IPS-11a (cell line): ENCODE measurements at regions not wholly inside any gene's neighbourhood (a gene's known extent, or its start where the extent isn't known, plus 50 kb on each side); places are given as distances from the start of the nearest gene placed in this dataset.
"Not testable (repeated sequence)": the region's sequence is repeated elsewhere in the genome, so short reads cannot be mapped to it uniquely, and the experiment has no call there.

Source experiments
- H3K4me3 ChIP-seq: one replicate; pipeline ENCODE4 v1.5.1; 2013; ENCODE audit warnings: low read depth, low read length, control low read depth

DNA sequence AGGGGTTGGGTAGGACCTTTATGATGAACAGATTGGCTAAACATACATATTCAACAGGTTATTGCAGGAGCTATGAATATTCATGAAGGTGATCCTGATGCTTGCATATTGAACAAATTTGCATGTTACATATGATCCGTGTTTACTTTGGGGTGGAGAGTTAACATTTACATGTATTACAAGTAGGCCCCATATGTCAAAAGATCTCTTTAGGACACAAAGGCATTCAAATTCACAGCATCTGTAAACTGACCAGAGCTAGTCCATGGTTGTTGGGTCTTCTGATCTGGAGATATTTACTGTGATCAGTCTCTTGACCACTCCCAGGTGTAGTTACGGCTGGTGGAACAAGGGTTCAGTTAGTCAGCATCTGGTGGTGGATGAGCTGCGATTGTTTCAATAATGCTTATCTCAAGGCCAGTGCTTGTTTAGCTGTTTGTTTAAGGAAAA lies 80.4 kb downstream of the PMAIP1 start:
- no peak overlapping the region for H3K4me3 ChIP-seq

DNA sequence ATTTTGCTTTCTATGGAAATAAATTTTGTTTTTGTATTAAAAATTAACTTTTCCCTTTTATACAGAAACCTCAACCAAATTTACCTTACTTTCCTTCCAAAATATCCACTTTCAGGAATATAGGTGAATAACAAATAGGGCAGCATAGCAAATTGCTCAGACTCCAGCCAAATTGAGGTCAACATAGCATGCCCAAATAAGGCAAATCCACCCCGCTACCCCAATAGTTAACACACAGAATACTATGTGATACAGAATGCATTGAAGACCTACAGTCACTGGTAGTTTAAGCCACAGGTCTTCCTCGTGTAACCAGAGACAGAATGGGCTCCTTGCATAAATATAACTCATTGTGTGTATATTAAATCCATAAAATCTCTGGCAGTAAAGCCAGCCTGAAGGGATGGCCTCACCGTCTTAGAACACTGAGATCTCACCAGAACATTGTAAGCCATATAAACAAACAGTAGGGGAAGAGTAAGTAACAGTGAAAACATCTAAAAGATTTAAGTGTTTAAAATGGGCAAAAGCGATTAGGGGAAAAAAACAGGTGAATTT lies 72.2 kb downstream of the PMAIP1 start:
- H3K4me3 ChIP-seq: no peak overlapping the region

DNA sequence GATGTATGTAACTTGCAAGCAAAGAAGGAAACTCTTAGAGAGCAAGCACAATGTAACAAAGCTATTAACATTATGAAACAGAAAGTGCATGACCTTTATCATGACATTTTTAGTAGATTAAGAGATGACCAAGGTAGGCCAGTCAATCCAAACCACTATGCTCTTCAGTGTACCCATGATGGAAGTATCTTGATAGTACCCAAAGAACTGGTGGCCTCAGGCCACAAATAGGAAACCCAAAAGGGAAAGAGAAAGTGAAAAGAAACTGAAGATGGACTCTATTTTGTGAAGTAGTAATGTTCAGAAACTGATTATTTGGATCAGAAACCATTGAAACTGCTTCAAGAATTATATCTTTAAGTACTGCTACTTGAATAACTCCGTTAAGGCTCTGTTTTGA lies 71.3 kb downstream of the PMAIP1 start:
- not testable (repeated sequence) for H3K4me3 ChIP-seq

DNA sequence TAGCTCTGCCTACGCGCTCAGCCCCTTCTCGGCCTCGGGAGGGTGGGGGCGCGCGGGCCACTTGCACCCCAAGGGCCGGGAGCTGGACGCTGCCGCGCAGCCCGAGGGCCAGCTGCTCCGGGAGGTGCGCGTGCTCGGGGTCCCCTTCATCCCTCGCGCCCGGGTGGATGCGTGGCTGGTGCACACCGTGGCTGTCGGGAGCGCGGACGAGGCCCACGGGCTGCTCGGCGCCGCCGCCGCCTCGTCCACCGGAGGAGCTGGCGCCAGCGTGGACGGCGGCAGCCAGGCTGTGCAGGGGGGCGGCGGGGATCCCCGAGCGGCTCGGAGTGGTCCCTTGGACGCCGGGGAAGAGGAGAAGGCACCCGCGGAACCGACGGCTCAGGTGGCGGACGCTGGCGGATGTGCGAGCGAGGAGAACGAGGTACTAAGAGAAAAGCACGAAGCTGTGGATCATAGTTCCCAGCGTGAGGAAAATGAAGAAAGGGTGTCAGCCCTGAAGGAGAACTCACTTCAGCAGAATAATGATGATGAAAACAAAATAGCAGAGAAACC lies 69.8 kb downstream of the PMAIP1 start:
- H3K4me3 ChIP-seq: not testable (repeated sequence)

DNA sequence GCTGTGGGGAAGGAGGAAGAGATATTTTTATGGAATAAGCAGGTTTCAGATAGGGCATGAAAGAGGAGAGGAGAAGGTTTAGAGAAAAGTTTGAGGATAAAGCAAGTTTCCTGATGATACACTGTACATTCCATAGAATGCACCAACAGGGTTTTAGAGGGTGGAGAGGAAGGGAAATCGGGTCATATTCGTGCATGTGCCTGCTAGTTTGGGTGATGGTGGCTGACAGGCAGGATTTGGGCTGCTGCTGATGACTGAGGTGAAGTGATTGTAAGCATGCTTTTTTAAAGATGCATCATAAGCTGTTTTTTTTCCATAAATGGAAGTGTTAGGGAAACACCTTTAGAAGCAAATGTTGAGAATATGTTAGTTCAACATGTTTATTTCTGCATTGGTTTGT lies 68.8 kb downstream of the PMAIP1 start:
- H3K4me3 ChIP-seq: no peak overlapping the region

DNA sequence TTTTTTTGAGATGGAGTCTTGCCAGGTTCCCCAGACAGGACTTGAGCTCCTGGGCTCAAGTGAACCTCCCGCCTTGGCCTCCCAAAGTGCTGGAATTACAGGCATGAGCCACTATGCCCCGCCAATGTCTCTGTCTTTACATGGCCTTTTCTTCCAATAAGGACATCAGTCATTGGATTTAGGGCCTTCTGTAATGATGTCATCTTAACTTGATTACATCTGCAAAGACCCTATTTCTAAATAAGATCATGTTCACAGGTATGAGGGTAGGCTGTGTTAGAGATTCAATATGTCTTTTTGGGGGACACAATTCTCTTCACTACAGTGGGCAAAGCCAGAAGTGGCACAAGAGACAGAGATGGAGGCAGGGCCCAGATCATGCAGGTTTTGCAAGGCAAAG lies 68.1 kb downstream of the PMAIP1 start:
- H3K4me3 ChIP-seq: no peak overlapping the region

DNA sequence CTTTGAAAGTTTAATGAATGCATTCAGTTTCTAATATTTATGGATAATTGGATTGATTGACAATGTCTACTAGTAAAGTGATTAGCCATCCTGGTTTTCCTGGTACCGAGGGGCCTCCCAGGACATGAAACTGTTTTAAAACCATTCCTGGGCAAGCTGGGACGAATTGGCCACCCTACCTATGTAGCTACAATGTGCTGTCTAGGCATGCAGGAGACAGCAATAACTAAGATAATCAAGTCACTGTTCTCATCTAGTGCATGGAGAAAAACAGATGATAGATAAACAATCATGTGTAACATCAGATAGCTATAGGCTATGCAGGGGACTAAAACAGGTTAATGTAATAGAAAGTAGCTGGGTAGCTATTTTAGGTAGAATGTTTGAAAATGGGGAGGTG lies 67.1 kb downstream of the PMAIP1 start:
- no peak overlapping the region for H3K4me3 ChIP-seq

DNA sequence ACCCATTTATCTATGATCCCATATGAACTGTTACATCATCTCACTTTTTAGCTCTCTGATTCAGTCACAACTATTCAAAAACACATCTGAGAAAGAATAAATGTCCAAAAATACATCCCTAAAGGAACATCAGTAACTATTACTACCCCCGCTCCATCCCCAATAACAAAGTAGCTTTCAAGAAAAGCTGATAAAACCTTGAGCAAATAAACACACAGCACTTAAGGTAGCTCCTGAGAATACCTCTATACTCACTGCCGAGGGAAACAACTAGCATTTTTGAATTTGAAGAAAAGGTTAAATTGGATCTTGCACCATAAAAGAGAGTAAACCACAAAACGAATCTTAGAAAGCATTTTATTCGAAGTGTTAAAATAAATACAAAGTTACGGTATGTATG lies 63.4 kb downstream of the PMAIP1 start:
- no peak overlapping the region for H3K4me3 ChIP-seq

DNA sequence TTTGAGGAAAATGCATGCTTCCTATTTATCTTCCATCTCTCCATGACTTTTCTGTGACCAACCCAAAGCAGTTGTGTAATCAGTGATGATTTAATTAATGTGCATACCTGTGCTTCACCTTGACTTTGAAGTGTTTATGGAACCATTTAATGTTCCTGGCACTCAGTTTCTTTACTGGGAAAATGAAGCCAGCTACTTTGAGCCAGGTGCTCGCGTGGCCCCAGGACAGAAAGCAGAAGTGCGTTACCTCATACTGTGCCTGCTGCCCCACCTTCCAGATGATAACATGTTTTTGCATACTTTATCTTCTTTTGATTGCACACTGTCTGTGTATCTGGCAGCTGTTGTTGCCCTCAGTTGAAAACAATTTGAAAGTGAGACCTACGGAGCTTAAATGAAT lies 61.3 kb downstream of the PMAIP1 start:
- H3K4me3 ChIP-seq: no peak overlapping the region

DNA sequence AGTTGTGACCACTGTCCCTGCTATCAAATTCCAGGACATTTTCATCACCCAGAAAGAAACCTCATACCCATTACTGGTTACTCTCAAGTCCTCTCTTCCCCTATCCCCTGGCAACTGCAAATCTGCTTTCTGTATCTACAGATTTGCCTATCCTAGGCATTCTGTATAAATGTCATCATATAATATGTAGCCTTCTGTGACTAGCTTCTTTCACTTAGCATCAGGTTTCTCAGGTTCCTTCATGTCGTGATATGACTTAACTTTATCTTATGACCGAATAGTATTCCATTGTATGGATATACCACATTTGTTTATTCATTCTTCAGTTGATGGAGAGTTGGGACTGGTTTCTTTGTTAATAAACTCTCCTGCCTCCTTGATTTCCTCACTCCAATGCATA lies 60.5 kb downstream of the PMAIP1 start:
- H3K4me3 ChIP-seq: no peak overlapping the region

DNA sequence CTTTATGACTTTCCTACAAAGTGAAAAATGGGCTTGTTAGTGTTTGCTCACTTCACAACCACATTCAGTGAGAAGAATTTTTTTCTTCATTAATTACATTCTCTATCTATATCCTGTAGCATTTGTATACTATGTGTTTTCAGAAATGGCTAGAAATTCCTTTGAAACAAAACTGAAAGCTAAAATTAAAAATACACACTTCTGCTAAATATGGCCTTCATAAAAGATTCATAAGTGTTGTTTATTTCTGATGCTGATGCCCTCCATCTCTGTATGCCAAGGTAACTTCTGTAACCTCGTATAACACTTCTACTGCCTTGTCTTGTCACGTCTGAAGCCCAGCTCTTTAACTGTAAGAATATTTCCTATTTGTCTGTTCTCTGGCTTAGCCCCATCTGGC lies 59.8 kb downstream of the PMAIP1 start:
- no peak overlapping the region for H3K4me3 ChIP-seq

DNA sequence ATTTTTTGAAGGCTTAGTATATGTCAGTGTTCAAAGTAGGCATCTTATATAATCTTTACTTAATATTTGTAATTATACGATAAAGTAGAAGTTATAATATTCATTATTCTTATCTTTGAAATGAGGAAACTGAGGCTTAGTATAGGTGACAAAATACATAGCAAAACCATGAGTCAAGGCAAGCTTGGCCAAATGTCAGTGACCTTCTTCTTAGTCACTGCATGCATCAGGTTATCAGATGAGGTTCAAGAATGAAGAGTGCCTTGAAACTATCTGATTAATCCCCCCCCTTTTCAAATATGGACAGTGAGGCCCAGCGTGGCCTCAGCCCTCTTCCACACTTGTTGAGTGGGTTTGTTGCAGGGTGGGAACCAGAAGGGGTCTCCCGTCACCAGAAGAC lies 59.3 kb downstream of the PMAIP1 start:
- H3K4me3 ChIP-seq: no peak overlapping the region

DNA sequence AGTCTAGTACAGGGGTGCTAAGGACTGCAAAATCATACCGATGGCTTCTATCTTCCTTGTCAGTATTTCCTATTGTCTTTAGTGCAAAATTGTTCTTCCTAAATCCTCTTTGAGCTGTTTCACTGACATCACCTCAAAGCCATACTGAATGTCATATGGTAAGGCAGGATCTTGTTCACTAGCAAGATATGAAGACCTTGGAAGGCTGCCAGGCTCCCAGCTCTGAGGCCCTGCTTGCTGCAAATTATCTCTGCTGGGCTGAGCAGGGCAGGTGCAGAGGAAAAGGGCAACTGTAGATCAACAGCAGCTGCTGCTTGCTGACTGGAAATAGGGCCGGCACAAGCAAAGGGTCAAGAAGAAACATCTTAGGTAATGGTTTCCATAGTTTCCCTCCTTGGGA lies 58.2 kb downstream of the PMAIP1 start:
- no peak overlapping the region for H3K4me3 ChIP-seq

DNA sequence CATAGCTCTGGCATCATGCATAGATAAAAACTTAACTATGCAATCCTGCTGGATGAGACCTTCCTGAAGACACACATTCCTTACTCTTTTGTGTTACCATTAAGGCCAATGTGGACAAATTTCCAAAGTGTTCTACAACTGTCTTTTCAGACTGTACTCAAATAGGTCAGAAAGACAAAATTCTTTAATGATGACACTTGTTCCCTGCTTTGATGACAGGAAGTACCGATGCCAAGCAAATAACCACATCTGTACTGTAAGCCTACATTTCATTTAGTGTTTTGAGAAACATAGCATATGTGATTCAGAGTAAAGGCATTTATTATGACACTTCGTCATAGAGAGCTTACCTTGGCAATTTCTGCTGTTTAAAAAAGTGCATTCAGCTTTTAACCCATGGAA lies 55.0 kb downstream of the PMAIP1 start:
- H3K4me3 ChIP-seq: no peak overlapping the region

DNA sequence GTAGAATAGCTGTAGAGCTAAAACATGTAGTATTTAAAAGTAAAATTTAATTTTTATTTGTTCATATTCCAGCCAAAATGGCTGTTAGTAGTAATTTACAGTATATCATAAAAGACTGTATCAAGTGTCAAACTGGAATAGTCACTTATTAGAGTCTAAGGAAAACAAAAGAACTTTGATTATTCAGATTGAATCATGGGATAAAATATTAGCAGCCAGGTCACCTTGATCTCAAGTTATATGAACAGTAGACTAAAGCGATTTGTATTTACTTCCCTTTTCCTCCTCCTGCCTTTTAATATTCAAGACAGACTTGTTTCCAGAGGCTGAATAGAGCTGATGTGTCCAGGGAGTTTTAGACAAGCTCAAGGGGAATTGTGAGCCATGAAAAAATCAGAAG lies 54.4 kb downstream of the PMAIP1 start:
- H3K4me3 ChIP-seq: no peak overlapping the region
